Suprapubic skin (tissue), 4 donors: ENCODE measurements at regions not wholly inside any gene's neighbourhood (a gene's known extent, or its start where the extent isn't known, plus 50 kb on each side); places are given as distances from the start of the nearest gene placed in this dataset.

ENCODE experiments used
- CTCF ChIP-seq, 2 donors: fragments of 200-600 bp in 1 of 2; fragments of 450-650 bp in 1 of 2; sonication (generic) in 1 of 2; IDR thresholded peaks; one replicate each; pipeline ENCODE4 v1.5.1; 2016 to 2019; ENCODE audit warnings: antibody characterized with exemption in 2 of 2, mild to moderate bottlenecking in 1 of 2, moderate library complexity in 1 of 2
- EP300 ChIP-seq: sonication (generic); formaldehyde crosslinking; IDR thresholded peaks from one replicate; pipeline ENCODE4 v1.6.1; 2017; ENCODE audit warnings: antibody characterized with exemption
- POLR2AphosphoS5 ChIP-seq, 3 donors: sonication (generic); formaldehyde crosslinking; IDR thresholded peaks; one replicate each; pipeline ENCODE4 v1.6.1; 2017; ENCODE audit warnings: antibody characterized with exemption in 3 of 3

GRCh38 chr6:115485400-115485799, 575.3 kb downstream of the FRK start:
- TF ChIP-seq POLR2AphosphoS5 (IDR thresholded peaks at IDR 0.05) = no peak
- no peak for TF ChIP-seq CTCF (IDR thresholded peaks at IDR 0.05)
- no peak for TF ChIP-seq EP300
